ENCODE measurements at regions not wholly inside any gene's neighbourhood (a gene's known extent, or its start where the extent isn't known, plus 50 kb on each side); places are given as distances from the start of the nearest gene placed in this dataset.

DNA sequence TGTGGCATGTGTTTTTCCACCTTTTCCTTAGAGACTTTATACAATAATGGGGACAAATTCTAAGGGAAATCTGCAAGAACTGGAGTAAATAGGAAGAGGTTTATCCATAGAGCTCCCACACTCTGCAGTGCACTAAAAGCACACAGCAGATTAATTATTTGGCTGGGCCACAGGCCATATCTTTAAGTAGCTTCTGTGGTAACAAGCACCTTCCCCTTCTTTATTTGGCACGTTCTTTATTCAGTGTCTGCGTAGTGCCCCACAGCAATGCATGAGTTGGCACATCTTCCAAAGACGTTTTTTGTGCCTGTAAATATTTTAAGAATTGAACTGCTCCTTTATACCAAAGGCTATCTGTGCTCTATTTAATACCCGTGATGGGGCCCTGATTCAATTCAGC, 104.9 kb upstream of the MBL2 start:
- DNase-seq (ENCODE audit: low spot score): no peak

DNA sequence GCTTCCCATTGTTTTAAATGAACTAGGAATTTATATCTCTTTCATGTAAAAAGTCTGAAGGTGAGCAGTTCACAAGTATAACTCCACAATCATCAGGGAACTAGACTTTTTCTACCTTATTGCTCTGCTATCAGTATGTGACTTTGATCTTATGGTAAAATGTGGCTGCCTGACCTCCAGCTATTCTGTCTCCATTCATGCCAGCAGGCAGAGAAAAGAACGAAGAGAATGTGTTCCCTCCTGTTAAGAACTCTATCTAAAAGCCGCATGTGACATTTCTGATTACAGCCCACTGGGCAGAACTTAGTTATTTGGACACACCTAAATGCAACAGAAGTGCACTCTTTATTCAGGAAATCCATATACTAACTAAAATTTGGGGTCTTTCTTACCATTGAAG, 102.8 kb upstream of the MBL2 start:
- DNase-seq (ENCODE audit: low spot score): no peak

DNA sequence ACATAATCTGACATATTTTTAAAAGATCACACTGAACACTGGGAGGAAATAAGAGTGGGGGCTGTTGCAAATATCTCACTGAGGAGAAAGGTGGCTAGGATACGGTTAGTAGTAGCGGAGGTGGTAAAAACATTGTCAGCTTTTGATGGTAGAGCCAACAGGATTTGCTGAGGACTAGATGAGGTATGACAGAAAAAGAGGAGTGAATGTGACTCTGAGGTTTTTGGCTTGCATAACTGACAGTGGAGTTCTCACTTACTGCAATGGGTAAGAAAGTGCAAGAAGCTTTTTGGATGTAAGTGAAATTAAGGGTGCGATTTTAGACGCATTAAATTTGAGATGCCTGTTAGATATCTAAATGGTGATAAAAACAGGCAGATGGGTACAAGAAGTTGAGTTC, 102.0 kb upstream of the MBL2 start:
- DNase-seq (ENCODE audit: low spot score): no peak

DNA sequence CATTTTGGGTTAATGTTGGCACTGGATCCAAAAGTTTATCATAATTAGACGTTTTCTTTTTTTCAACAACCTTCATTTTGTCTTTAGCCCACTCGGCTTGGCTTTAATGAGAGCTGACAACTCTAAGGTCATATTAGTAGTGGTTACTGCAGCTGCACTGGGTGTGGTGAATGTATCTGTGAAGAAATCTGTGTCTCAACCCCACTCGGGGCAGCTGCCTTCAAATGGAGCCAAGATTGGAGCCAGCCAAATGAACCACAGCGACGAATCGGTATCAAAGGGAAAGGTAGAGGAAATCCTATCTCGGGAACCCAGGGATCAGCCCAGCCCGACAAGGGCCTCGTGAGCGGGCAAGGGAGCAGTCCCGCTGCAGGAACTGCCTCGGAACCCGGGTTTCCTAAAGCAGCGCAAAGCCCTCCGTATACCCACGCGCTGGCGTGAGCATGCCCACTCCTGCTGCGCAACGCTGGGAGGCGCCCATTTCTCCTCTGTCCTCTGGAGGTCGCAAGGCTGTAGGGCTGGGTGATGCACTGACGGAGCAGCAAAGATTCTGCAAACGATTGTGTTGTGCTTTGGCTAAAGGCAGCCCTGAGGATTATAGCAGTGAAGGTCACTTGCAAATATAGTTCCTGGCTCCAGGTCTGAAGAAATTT, 98.7 kb upstream of the MBL2 start:
- no peak for DNase-seq (ENCODE audit: low spot score)

DNA sequence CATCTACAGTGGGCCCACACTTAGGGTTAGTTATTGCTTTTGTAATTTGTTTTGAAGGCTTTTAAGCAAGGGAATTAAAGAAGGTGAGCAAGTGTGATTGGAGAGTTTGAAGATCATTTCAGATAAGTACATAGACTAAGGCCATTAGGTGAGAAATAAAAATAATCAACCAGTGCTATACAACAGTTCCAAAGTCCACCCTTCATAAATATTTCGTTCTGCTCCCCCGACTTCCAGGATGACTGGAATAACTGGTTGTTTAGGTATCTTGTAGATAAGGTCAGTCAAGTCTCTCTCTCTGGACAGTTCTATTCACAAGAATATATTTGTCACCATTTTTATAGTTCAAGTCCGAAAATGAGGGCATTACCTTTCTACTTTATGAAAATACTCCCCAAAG, 98.0 kb upstream of the MBL2 start:
- DNase-seq (ENCODE audit: low spot score): no peak

DNA sequence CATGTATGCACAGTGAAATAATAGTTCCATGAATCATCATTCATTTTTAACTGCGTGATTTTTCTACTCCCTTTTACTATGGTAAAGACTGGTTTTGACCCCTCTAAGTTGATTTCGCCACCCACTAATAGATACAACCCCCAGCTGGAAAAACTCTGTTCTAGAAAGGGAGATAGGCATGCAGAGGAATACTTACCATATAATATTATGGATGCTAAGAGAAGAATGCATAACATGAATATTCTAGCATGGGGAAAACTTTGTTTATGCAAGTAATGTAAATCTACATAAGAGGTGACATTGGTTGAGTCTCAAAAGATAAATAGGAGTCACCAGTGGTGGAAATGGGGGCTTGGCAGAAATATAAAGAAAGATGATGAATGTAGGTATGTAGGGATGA, 97.3 kb upstream of the MBL2 start:
- no peak for DNase-seq (ENCODE audit: low spot score)

- DNase-seq (ENCODE audit: low spot score): no peak
Measured at GRCh38 chr10:52865213-52865612, 92.6 kb upstream of the MBL2 start.

DNA sequence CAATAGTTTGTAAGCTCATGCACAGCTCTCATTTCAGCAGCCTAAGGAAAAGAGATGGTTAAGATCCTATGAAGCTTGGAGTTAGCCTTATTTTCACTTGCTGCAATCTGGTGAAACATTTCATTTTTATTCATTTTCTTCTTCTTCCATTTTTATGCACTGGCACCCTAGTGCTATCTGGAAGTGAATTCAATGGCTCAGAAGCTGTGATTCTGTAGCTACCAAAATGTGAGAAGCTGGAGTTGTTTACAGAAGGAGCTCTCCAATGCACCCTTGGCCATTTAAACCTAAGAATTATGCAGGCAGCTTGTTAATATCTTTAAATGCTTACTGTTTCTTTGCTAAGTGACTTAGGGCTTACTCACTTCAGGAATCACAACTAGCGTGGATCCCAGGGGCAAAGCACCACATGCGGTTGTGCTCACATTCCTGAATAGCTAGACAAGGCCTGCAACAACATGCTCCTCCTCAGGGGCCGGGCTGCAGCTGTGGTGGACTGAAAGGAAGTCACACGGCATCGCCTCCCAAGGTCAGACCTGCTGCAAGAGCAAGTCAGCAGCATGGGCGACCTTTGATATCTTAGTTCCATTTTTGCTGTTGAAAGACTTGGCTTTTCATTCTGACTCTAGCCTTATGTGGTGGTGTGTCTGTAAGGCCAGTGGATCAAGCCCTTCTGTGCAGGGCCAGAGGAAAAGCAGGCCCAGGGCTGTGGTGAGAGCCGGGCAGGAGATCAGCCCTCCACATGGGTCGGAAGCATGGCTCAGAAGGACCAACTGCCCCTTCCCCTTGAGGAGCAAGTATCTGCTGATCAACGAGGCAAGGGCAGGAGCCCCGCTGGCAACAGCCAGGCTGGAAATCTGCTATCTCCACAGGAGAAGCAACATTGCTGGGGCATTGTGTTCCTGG, 91.9 kb upstream of the MBL2 start:
- peak; percentile 74 for DNase-seq (ENCODE audit: low spot score)

- no peak for DNase-seq (ENCODE audit: low spot score)
Measured at GRCh38 chr10:52858722-52859121, 86.1 kb upstream of the MBL2 start.

DNA sequence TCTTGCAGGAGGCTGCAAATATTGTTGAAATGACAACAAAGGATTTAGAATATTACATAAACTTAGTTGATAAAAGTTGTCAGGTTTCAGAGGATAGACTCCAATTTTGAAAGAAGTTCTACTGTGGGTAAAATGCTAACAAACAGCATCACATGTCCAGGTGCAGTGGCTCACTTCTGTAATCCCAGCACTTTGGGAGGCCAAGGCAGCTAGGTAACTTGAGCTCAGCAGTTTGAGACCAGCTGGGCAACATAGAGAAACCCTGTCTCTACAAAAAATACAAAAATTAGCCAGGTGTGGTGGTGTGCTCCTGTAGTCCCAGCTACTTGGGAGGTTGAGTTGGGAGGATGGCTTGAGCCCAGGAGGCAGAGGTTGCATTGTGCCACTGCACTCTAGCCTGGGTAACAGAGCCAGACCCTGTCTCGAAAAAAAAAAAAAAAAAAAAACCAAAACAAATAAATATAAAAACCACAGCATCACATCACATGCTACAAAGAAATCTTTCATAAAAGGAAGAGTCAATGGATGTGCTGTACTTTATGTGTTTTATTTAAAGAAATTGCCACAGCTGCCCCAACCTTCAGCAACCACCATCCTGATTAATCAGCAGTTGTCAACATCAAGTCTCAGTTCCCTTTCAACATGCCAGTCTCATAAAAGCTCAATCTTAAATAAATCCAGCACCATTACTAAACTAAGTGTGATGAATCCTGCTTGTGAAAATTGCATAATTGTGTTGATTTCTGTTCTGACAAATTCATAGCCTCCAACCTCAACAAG, 83.2 kb upstream of the MBL2 start:
- DNase-seq (ENCODE audit: low spot score): no peak

- no peak for DNase-seq (ENCODE audit: low spot score)
Measured at GRCh38 chr10:52853704-52854103, 81.1 kb upstream of the MBL2 start.

DNA sequence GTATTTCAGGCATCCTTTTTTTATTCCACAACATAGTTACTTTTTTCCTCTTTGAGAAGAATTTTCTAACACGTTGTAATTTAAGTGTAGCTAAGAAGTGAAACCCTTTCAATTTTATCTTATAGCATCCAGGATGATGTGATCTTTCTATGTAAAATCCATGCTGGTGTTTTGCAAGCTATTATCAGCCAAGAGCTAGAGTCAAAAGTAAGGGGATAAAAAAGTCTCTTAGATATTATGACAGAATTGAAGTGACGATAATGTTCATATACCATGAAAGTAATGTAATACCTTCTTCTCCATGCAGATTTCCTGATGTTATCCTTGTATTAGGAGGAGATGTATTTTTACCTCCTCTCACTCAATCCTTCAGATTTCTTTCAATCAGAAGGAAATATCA, 64.2 kb upstream of the MBL2 start:
- DNase-seq (ENCODE audit: low spot score): no peak
